ENCODE measurements at regions not wholly inside any gene's neighbourhood (a gene's known extent, or its start where the extent isn't known, plus 50 kb on each side); places are given as distances from the start of the nearest gene placed in this dataset.

- H3K36me3 Mint-ChIP-seq (ENCODE audit: unreplicated experiment), result no peaks in the 10 kb centered on the region
- no peak for TF ChIP-seq CTCF (IDR thresholded peaks at IDR 0.05)
- H3K9me3 Mint-ChIP-seq (ENCODE audit: unreplicated experiment), result no peaks in the 10 kb centered on the region
- H3K27me3 Mint-ChIP-seq (ENCODE audit: unreplicated experiment), result no peaks in the 10 kb centered on the region
- no peak for DNase-seq (ENCODE audit: extremely low spot score, unreplicated experiment)
- no peak overlapping the region for H3K4me3 Mint-ChIP-seq (ENCODE audit: unreplicated experiment)
- peaks cover 9% of the 10 kb centered on the region for H3K4me1 Mint-ChIP-seq (ENCODE audit: unreplicated experiment)
- no peak overlapping the region for H3K27ac Mint-ChIP-seq (ENCODE audit: unreplicated experiment)
Observed at GRCh38 chr7:155211761-155212160, 85.9 kb upstream of the INSIG1 start.

GRCh38 chr7:155212301-155213015 lies 85.2 kb upstream of the INSIG1 start:
- DNase-seq (ENCODE audit: extremely low spot score, unreplicated experiment), result no peak
- Mint-ChIP-seq H3K9me3 (ENCODE audit: unreplicated experiment) (no peaks in the 10 kb centered on the region), H3K36me3 (ENCODE audit: unreplicated experiment) (no peaks in the 10 kb centered on the region), H3K27ac (ENCODE audit: unreplicated experiment) (no peak overlapping the region), H3K4me3 (ENCODE audit: unreplicated experiment) (no peak overlapping the region), H3K4me1 (ENCODE audit: unreplicated experiment) (peaks cover 8% of the 10 kb centered on the region), H3K27me3 (ENCODE audit: unreplicated experiment) (no peaks in the 10 kb centered on the region)
- no peak for TF ChIP-seq CTCF (IDR thresholded peaks at IDR 0.05)

GRCh38 chr7:155213385-155213784 lies 84.3 kb upstream of the INSIG1 start:
- no peak for DNase-seq (ENCODE audit: extremely low spot score, unreplicated experiment)
- Mint-ChIP-seq H3K27ac (ENCODE audit: unreplicated experiment) (no peak overlapping the region), H3K27me3 (ENCODE audit: unreplicated experiment) (no peaks in the 10 kb centered on the region), H3K4me3 (ENCODE audit: unreplicated experiment) (no peak overlapping the region), H3K9me3 (ENCODE audit: unreplicated experiment) (no peaks in the 10 kb centered on the region), H3K4me1 (ENCODE audit: unreplicated experiment) (peaks cover 8% of the 10 kb centered on the region), H3K36me3 (ENCODE audit: unreplicated experiment) (no peaks in the 10 kb centered on the region)
- no peak for TF ChIP-seq CTCF (IDR thresholded peaks at IDR 0.05)

GRCh38 chr7:155213955-155214740 lies 83.5 kb upstream of the INSIG1 start:
- H3K9me3 Mint-ChIP-seq (ENCODE audit: unreplicated experiment), result no peaks in the 10 kb centered on the region
- H3K27ac Mint-ChIP-seq (ENCODE audit: unreplicated experiment), result no peak overlapping the region
- H3K27me3 Mint-ChIP-seq (ENCODE audit: unreplicated experiment), result no peaks in the 10 kb centered on the region
- H3K4me1 Mint-ChIP-seq (ENCODE audit: unreplicated experiment), result peaks cover 4% of the 10 kb centered on the region
- DNase-seq (ENCODE audit: extremely low spot score, unreplicated experiment), result no peak
- no peak for TF ChIP-seq CTCF (IDR thresholded peaks at IDR 0.05)
- no peak overlapping the region for H3K4me3 Mint-ChIP-seq (ENCODE audit: unreplicated experiment)
- no peaks in the 10 kb centered on the region for H3K36me3 Mint-ChIP-seq (ENCODE audit: unreplicated experiment)

- DNase-seq (ENCODE audit: extremely low spot score, unreplicated experiment), result no peak
- Mint-ChIP-seq H3K27me3 (ENCODE audit: unreplicated experiment) (no peaks in the 10 kb centered on the region), H3K4me3 (ENCODE audit: unreplicated experiment) (no peak overlapping the region), H3K27ac (ENCODE audit: unreplicated experiment) (no peak overlapping the region), H3K36me3 (ENCODE audit: unreplicated experiment) (no peaks in the 10 kb centered on the region), H3K9me3 (ENCODE audit: unreplicated experiment) (no peaks in the 10 kb centered on the region), H3K4me1 (ENCODE audit: unreplicated experiment) (peaks cover 10% of the 10 kb centered on the region)
- no peak for TF ChIP-seq CTCF (IDR thresholded peaks at IDR 0.05)
Observed at GRCh38 chr7:155215576-155216325, 81.9 kb upstream of the INSIG1 start.
